ENCODE measurements at regions not wholly inside any gene's neighbourhood (a gene's known extent, or its start where the extent isn't known, plus 50 kb on each side); places are given as distances from the start of the nearest gene placed in this dataset.

DNA sequence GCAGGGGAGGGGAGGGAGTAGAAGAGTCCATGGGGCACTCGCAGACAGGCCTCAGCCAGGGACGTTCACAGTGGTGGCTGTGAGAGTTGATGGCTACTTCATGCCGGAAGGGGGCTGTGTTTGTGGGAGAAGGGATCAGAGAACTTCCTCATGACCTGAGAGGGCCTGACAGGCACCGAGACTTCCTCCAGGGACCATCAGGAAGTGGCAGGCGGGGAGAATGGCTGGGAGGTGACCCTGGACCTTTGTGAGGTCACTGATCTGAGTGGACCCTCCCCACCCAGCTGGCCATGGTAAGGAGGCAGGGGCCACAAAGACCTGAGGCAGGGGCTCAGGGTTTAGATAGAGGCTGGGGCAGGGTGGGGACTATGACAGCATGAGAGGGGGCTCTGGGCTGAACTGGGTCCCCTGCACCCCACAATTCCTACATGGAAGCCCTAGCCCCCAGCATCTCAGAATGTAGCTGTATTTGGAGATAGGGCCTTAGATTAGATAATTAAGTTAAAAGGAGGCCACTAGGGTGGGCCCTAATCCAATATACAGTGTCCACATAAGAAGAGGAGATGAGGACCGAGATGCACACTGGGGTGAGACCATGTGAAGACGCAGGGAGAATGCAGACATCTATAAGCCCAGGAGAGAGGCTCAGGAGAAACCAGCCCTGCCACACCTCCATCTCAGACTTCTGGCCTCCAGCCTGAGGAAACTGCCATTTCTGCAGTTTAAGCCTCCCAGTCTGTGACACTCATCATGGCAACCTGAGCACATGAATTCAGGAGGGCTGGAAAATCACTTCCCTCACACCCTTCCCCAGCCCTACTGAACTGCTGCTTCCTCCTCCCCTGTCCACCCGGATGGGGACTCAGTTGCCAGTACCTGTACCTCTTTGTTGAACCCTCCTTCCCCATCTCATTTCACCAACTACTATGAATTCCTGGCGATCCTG, 273.9 kb upstream of the ZNF32 start:
- TF ChIP-seq, protein P1, sequence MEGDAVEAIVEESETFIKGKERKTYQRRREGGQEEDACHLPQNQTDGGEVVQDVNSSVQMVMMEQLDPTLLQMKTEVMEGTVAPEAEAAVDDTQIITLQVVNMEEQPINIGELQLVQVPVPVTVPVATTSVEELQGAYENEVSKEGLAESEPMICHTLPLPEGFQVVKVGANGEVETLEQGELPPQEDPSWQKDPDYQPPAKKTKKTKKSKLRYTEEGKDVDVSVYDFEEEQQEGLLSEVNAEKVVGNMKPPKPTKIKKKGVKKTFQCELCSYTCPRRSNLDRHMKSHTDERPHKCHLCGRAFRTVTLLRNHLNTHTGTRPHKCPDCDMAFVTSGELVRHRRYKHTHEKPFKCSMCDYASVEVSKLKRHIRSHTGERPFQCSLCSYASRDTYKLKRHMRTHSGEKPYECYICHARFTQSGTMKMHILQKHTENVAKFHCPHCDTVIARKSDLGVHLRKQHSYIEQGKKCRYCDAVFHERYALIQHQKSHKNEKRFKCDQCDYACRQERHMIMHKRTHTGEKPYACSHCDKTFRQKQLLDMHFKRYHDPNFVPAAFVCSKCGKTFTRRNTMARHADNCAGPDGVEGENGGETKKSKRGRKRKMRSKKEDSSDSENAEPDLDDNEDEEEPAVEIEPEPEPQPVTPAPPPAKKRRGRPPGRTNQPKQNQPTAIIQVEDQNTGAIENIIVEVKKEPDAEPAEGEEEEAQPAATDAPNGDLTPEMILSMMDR (IDR thresholded peaks at IDR 0.05) = no peak
- no peak for TF ChIP-seq POLR2A (IDR thresholded peaks at IDR 0.05)
